ENCODE measurements at regions not wholly inside any gene's neighbourhood (a gene's known extent, or its start where the extent isn't known, plus 50 kb on each side); places are given as distances from the start of the nearest gene placed in this dataset.

GRCh38 chr9:1261879-1262766 lies 212.0 kb downstream of the DMRT2 start:
- DNase-seq (ENCODE audit: low read depth in 1 of 2, low spot score in 1 of 2), result no peak

- no peak for DNase-seq (ENCODE audit: low read depth in 1 of 2, low spot score in 1 of 2)
These were observed 217.0 kb downstream of the DMRT2 start for GRCh38 chr9:1267141-1267570.

- no peak for DNase-seq (ENCODE audit: low read depth in 1 of 2, low spot score in 1 of 2)
These were observed 217.4 kb downstream of the DMRT2 start for GRCh38 chr9:1267581-1267980.

- no peak for DNase-seq (ENCODE audit: low read depth in 1 of 2, low spot score in 1 of 2)
These were observed 219.6 kb downstream of the DMRT2 start for GRCh38 chr9:1269533-1270315.

- no peak for DNase-seq (ENCODE audit: low read depth in 1 of 2, low spot score in 1 of 2)
These were observed 221.2 kb downstream of the DMRT2 start for GRCh38 chr9:1271367-1271766.

GRCh38 chr9:1271786-1272185 lies 221.6 kb downstream of the DMRT2 start:
- no peak for DNase-seq (ENCODE audit: low read depth in 1 of 2, low spot score in 1 of 2)

- DNase-seq (ENCODE audit: low read depth in 1 of 2, low spot score in 1 of 2), result no peak
These were observed 222.3 kb downstream of the DMRT2 start for GRCh38 chr9:1272488-1272887.

GRCh38 chr9:1273859-1274258 lies 223.7 kb downstream of the DMRT2 start:
- no peak for DNase-seq (ENCODE audit: low read depth in 1 of 2, low spot score in 1 of 2)

- DNase-seq (ENCODE audit: low read depth in 1 of 2, low spot score in 1 of 2), result no peak
These were observed 224.2 kb downstream of the DMRT2 start for GRCh38 chr9:1274334-1274733.

GRCh38 chr9:1276474-1276873 lies 226.3 kb downstream of the DMRT2 start:
- DNase-seq (ENCODE audit: low read depth in 1 of 2, low spot score in 1 of 2), result no peak

GRCh38 chr9:1284727-1285126 lies 234.6 kb downstream of the DMRT2 start:
- no peak for DNase-seq (ENCODE audit: low read depth in 1 of 2, low spot score in 1 of 2)

- DNase-seq (ENCODE audit: low read depth in 1 of 2, low spot score in 1 of 2), result no peak
These were observed 235.4 kb downstream of the DMRT2 start for GRCh38 chr9:1285526-1285925.

- no peak for DNase-seq (ENCODE audit: low read depth in 1 of 2, low spot score in 1 of 2)
These were observed 242.2 kb downstream of the DMRT2 start for GRCh38 chr9:1292384-1292783.

- no peak for DNase-seq (ENCODE audit: low read depth in 1 of 2, low spot score in 1 of 2)
These were observed 244.6 kb downstream of the DMRT2 start for GRCh38 chr9:1294641-1295258.

GRCh38 chr9:1296331-1296730 lies 246.2 kb downstream of the DMRT2 start:
- DNase-seq (ENCODE audit: low read depth in 1 of 2, low spot score in 1 of 2), result no peak

GRCh38 chr9:1298046-1298445 lies 247.9 kb downstream of the DMRT2 start:
- no peak for DNase-seq (ENCODE audit: low read depth in 1 of 2, low spot score in 1 of 2)

- no peak for DNase-seq (ENCODE audit: low read depth in 1 of 2, low spot score in 1 of 2)
These were observed 250.8 kb downstream of the DMRT2 start for GRCh38 chr9:1300941-1301340.

GRCh38 chr9:1303932-1304331 lies 253.8 kb downstream of the DMRT2 start:
- no peak for DNase-seq (ENCODE audit: low read depth in 1 of 2, low spot score in 1 of 2)

GRCh38 chr9:1311462-1312042 lies 261.4 kb downstream of the DMRT2 start:
- DNase-seq (ENCODE audit: low read depth in 1 of 2, low spot score in 1 of 2), result no peak

GRCh38 chr9:1319436-1319835 lies 269.3 kb downstream of the DMRT2 start:
- no peak for DNase-seq (ENCODE audit: low read depth in 1 of 2, low spot score in 1 of 2)

GRCh38 chr9:1320051-1320557 lies 269.9 kb downstream of the DMRT2 start:
- no peak for DNase-seq (ENCODE audit: low read depth in 1 of 2, low spot score in 1 of 2)

Data from activated CD4-positive, alpha-beta T cell treated with anti-CD3 and anti-CD28 coated beads, Interleukin-2, amount 50 U/mL, for 24 hours (primary cell).